H9 (cell line): ENCODE measurements at regions not wholly inside any gene's neighbourhood (a gene's known extent, or its start where the extent isn't known, plus 50 kb on each side); places are given as distances from the start of the nearest gene placed in this dataset.

ENCODE experiments used
- DNase-seq: peaks from one replicate; pipeline ENCODE4 v3.0.0-alpha.2; 2017
- H2AFZ ChIP-seq: one replicate; pipeline ENCODE4 v1.6.1; 2013; ENCODE audit warnings: mild to moderate bottlenecking, low read length, control low read depth, moderate library complexity
- H2AK5ac ChIP-seq: 2 replicates; pipeline ENCODE4 v1.6.1; 2013; ENCODE audit warnings: low read length, control low read depth, mixed read lengths; ENCODE audit not compliant: insufficient read length
- H2BK120ac ChIP-seq: one replicate; pipeline ENCODE4 v1.6.1; 2013; ENCODE audit warnings: low read depth, mild to moderate bottlenecking, low read length, control low read depth, inconsistent platforms; ENCODE audit not compliant: poor library complexity, severe bottlenecking
- H2BK12ac ChIP-seq: 2 replicates; pipeline ENCODE4 v1.6.1; 2013; ENCODE audit warnings: low read length, control low read depth, mixed read lengths, low read depth; ENCODE audit not compliant: insufficient read length
- H2BK15ac ChIP-seq: 2 replicates; pipeline ENCODE4 v1.6.1; 2013; ENCODE audit warnings: low read depth, low read length, control low read depth
- H2BK20ac ChIP-seq: one replicate; pipeline ENCODE4 v1.6.1; 2013; ENCODE audit warnings: low read depth, mild to moderate bottlenecking, low read length, control low read depth, inconsistent platforms; ENCODE audit not compliant: poor library complexity, severe bottlenecking
- H2BK5ac ChIP-seq: 2 replicates; pipeline ENCODE4 v1.6.1; 2013; ENCODE audit warnings: low read length, control low read depth, mixed read lengths; ENCODE audit not compliant: insufficient read length
- H3K14ac ChIP-seq: 2 replicates; pipeline ENCODE4 v1.6.1; 2013; ENCODE audit warnings: low read length, control low read depth; ENCODE audit not compliant: insufficient read depth
- H3K18ac ChIP-seq: 2 replicates; pipeline ENCODE4 v1.6.1; 2013; ENCODE audit warnings: low read depth, mild to moderate bottlenecking, mixed read lengths, low read length, control low read depth; ENCODE audit not compliant: insufficient read length
- H3K23ac ChIP-seq: 2 replicates; pipeline ENCODE4 v1.6.1; 2013; ENCODE audit warnings: low read length, control low read depth, mixed read lengths, low read depth; ENCODE audit not compliant: insufficient read length
- H3K23me2 ChIP-seq: 2 replicates; pipeline ENCODE4 v1.6.1; 2013; ENCODE audit warnings: low read depth, mild to moderate bottlenecking, mixed read lengths, low read length, control low read depth; ENCODE audit not compliant: insufficient read length, poor library complexity, severe bottlenecking
- H3K27ac ChIP-seq: 2 replicates; pipeline ENCODE4 v1.5.1; 2013; ENCODE audit warnings: low read length, control low read depth, mixed read lengths, low read depth; ENCODE audit not compliant: insufficient read length
- H3K27me3 ChIP-seq: 2 replicates; pipeline ENCODE4 v1.6.1; 2013; ENCODE audit warnings: low read length, control low read depth, inconsistent platforms; ENCODE audit not compliant: insufficient read depth
- H3K4ac ChIP-seq: 2 replicates; pipeline ENCODE4 v1.6.1; 2013; ENCODE audit warnings: low read depth, mild to moderate bottlenecking, control low read depth, inconsistent platforms, low read length, moderate library complexity
- H3K4me1 ChIP-seq: 2 replicates; pipeline ENCODE4 v1.6.1; 2013; ENCODE audit warnings: low read length, control low read depth, inconsistent platforms; ENCODE audit not compliant: insufficient read depth
- H3K4me2 ChIP-seq: 2 replicates; pipeline ENCODE4 v1.6.1; 2013; ENCODE audit warnings: low read length, control low read depth, mixed read lengths; ENCODE audit not compliant: insufficient read length, insufficient read depth
- H3K56ac ChIP-seq: 2 replicates; pipeline ENCODE4 v1.6.1; 2013; ENCODE audit warnings: low read depth, mild to moderate bottlenecking, mixed read lengths, low read length, control low read depth; ENCODE audit not compliant: insufficient read length
- H3K79me1 ChIP-seq: 2 replicates; pipeline ENCODE4 v1.6.1; 2013; ENCODE audit warnings: low read depth, mild to moderate bottlenecking, moderate library complexity, low read length, control low read depth, inconsistent platforms; ENCODE audit not compliant: insufficient read depth, poor library complexity, severe bottlenecking
- H3K79me2 ChIP-seq: 2 replicates; pipeline ENCODE4 v1.6.1; 2013; ENCODE audit warnings: low read length, control low read depth, inconsistent platforms; ENCODE audit not compliant: insufficient read depth
- H3K9ac ChIP-seq: 2 replicates; pipeline ENCODE4 v1.6.1; 2013; ENCODE audit warnings: low read length, control low read depth, mixed read lengths; ENCODE audit not compliant: insufficient read length; ENCODE audit errors: extremely low read depth
- H3K9me3 ChIP-seq: one replicate; pipeline ENCODE4 v1.6.1; 2013; ENCODE audit warnings: low read depth, low read length, inconsistent platforms; ENCODE audit not compliant: control insufficient read depth
- H3T11ph ChIP-seq: one replicate; pipeline ENCODE4 v1.6.1; 2013; ENCODE audit warnings: mild to moderate bottlenecking, low read length, control low read depth, inconsistent platforms
- H4K20me1 ChIP-seq: one replicate; pipeline ENCODE4 v1.6.1; 2013; ENCODE audit not compliant: control insufficient read depth, insufficient read length, insufficient read depth
- H4K5ac ChIP-seq: 2 replicates; pipeline ENCODE4 v1.6.1; 2013; ENCODE audit warnings: low read depth, mild to moderate bottlenecking, mixed read lengths, low read length, control low read depth; ENCODE audit not compliant: insufficient read length
- H4K8ac ChIP-seq: replicated peaks from 2 replicates; pipeline ENCODE4 v1.6.1; 2013; ENCODE audit warnings: low read length, control low read depth, mixed read lengths, low read depth; ENCODE audit not compliant: insufficient read length
- H4K91ac ChIP-seq: 2 replicates; pipeline ENCODE4 v1.6.1; 2013; ENCODE audit warnings: low read depth, mild to moderate bottlenecking, moderate library complexity, mixed read lengths, low read length, control low read depth; ENCODE audit not compliant: insufficient read length
- H3K27ac Mint-ChIP-seq, 3 experiments: 2 replicates in 2 of 3; 3 replicates in 1 of 3; pipeline ENCODE4 v1.8.0; 2020 to 2021; ENCODE audit warnings: mixed read lengths in 3 of 3, mild to moderate bottlenecking in 1 of 3, moderate library complexity in 1 of 3
- H3K27me3 Mint-ChIP-seq: 2 replicates; pipeline ENCODE4 v1.8.0; 2021; ENCODE audit warnings: low read depth, mild to moderate bottlenecking, moderate library complexity, mixed read lengths
- H3K36me3 Mint-ChIP-seq, 3 experiments: 2 replicates in 2 of 3; 3 replicates in 1 of 3; pipeline ENCODE4 v1.8.0; 2020 to 2021; ENCODE audit warnings: low read depth in 3 of 3, mixed read lengths in 3 of 3; ENCODE audit not compliant: insufficient read depth in 1 of 3
- H3K4me1 Mint-ChIP-seq, 2 experiments: 2 replicates each; pipeline ENCODE4 v1.8.0; 2020; ENCODE audit warnings: mixed read lengths in 2 of 2
- H3K4me3 Mint-ChIP-seq, 2 experiments: 2 replicates in 1 of 2; 3 replicates in 1 of 2; pipeline ENCODE4 v1.8.0; 2020 to 2021; ENCODE audit warnings: mild to moderate bottlenecking in 2 of 2, mixed read lengths in 2 of 2, moderate library complexity in 1 of 2
- H3K9me3 Mint-ChIP-seq, 2 experiments: 2 replicates in 1 of 2; 3 replicates in 1 of 2; pipeline ENCODE4 v1.8.0; 2020; ENCODE audit warnings: mild to moderate bottlenecking in 2 of 2, mixed read lengths in 2 of 2, moderate library complexity in 1 of 2
- CTCF ChIP-seq: fragments of 200-600 bp; sonication (generic); conservative IDR thresholded peaks from 3 replicates; pipeline ENCODE4 v1.8.0; 2021; ENCODE audit warnings: antibody characterized with exemption, mild to moderate bottlenecking
- WGBS: extraction: QIAGEN DNeasy Blood & Tissue Kit; methylation state at CpG from one replicate; pipeline ENCODE4 v1.1.7; 2013; ENCODE audit warnings: missing lambda C conversion rate, low lambda C conversion rate, mixed read lengths; ENCODE audit not compliant: insufficient read length; ENCODE audit errors: extremely low coverage; 5-methylcytosine and 5-hydroxymethylcytosine counted together

- Histone ChIP-seq H3K14ac (no peak overlapping the region; the same call in 1 of the 2 replicates), H3K27me3 (no peaks in the 10 kb centered on the region), H4K5ac (no peak overlapping the region), H2AK5ac (no peak overlapping the region), H3K79me2 (no peaks in the 10 kb centered on the region), H2BK12ac (no peak overlapping the region), H2AFZ (no peak overlapping the region), H4K91ac (no peak overlapping the region), H3K27ac (no peak overlapping the region), H3K4ac (no peak overlapping the region), H4K8ac (no peak overlapping the region), H3K79me1 (no peaks in the 10 kb centered on the region), H3K4me1 (no peaks in the 10 kb centered on the region), H3K18ac (no peak overlapping the region), H2BK5ac (no peak overlapping the region), H3K9me3 (no peaks in the 10 kb centered on the region), H2BK15ac (no peak overlapping the region), H3K56ac (no peak overlapping the region), H3K4me2 (no peak overlapping the region), H2BK120ac (no peak overlapping the region), H3K23ac (no peak overlapping the region), H3K23me2 (no peaks in the 10 kb centered on the region), H3T11ph (no peak overlapping the region), H4K20me1 (no peaks in the 10 kb centered on the region), H2BK20ac (no peak overlapping the region), H3K9ac (no peak overlapping the region)
- no peak for DNase-seq
- no peak for TF ChIP-seq CTCF
- Mint-ChIP-seq H3K27me3 (peaks cover 2% of the 10 kb centered on the region), H3K27ac (no peak overlapping the region), H3K9me3 (no peaks in the 10 kb centered on the region), H3K4me1 (no peaks in the 10 kb centered on the region), H3K36me3 (no peaks in the 10 kb centered on the region), H3K4me3 (no peak overlapping the region)
- no CpG with 5 or more reads among the region's 5 CpGs for WGBS
These were observed 86.9 kb upstream of the FAM136A start for GRCh38 chr2:70388813-70389212.
